ENCODE measurements at regions not wholly inside any gene's neighbourhood (a gene's known extent, or its start where the extent isn't known, plus 50 kb on each side); places are given as distances from the start of the nearest gene placed in this dataset.

DNA sequence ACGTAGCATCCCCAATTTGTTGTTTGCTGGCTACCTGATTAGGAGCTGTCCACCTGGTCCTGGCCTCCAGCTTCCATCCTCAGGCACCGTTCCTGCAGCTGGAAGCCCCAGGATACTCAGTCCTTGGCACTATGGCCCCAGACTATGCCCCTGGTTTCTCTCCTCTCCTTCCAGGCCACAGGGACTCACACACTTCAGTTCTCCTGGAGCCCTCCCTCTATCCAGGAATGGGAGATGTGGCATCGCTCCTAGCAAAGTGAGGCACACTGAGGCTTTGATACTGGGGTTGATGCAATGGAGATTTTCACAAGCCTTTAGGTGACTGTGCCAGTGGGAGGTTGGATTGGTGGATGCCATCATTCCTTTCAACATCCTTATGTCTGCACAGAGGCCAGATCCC is 142.8 kb upstream of the B3GAT1 start:
- H3K27ac Mint-ChIP-seq (ENCODE audit: unreplicated experiment), result no peak overlapping the region
- TF ChIP-seq, protein P1, sequence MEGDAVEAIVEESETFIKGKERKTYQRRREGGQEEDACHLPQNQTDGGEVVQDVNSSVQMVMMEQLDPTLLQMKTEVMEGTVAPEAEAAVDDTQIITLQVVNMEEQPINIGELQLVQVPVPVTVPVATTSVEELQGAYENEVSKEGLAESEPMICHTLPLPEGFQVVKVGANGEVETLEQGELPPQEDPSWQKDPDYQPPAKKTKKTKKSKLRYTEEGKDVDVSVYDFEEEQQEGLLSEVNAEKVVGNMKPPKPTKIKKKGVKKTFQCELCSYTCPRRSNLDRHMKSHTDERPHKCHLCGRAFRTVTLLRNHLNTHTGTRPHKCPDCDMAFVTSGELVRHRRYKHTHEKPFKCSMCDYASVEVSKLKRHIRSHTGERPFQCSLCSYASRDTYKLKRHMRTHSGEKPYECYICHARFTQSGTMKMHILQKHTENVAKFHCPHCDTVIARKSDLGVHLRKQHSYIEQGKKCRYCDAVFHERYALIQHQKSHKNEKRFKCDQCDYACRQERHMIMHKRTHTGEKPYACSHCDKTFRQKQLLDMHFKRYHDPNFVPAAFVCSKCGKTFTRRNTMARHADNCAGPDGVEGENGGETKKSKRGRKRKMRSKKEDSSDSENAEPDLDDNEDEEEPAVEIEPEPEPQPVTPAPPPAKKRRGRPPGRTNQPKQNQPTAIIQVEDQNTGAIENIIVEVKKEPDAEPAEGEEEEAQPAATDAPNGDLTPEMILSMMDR (IDR thresholded peaks at IDR 0.05; ENCODE audit: insufficient read depth, low read depth, low read length), result no peak
- TF ChIP-seq EZH2 (IDR thresholded peaks at IDR 0.05; ENCODE audit: insufficient read depth, low read length), result no peak
- Histone ChIP-seq H3K79me2 (ENCODE audit: insufficient read depth, low read length) (no peaks in the 10 kb centered on the region), H3K27ac (ENCODE audit: low read depth, low read length) (no peak overlapping the region), H3K27me3 (ENCODE audit: insufficient read depth, low read length) (no peaks in the 10 kb centered on the region), H3K36me3 (ENCODE audit: insufficient read depth, low read length) (no peaks in the 10 kb centered on the region), H3K9ac (ENCODE audit: low read length) (no peak overlapping the region), H3K4me3 (ENCODE audit: insufficient read depth, low read depth, low read length) (no peak overlapping the region), H3K4me2 (ENCODE audit: low read length) (no peak overlapping the region), H2AFZ (ENCODE audit: low read depth, low read length) (no peak overlapping the region), H3K4me1 (ENCODE audit: insufficient read depth, low read length) (no peaks in the 10 kb centered on the region), H4K20me1 (ENCODE audit: insufficient read depth, low read length) (no peaks in the 10 kb centered on the region), H3K9me3 (ENCODE audit: insufficient read depth, low read depth, low read length) (peaks cover 2% of the 10 kb centered on the region)
- FAIRE-seq (no peak), DNase-seq (ENCODE audit: low read depth) (no peak)
- H3K4me1 Mint-ChIP-seq (ENCODE audit: low read depth, unreplicated experiment), result peaks cover under 1% of the 10 kb centered on the region
- H3K36me3 Mint-ChIP-seq (ENCODE audit: low read depth, unreplicated experiment), result peaks cover 2% of the 10 kb centered on the region
- H3K4me3 Mint-ChIP-seq (ENCODE audit: unreplicated experiment), result no peak overlapping the region
- H3K27me3 Mint-ChIP-seq (ENCODE audit: low read depth, unreplicated experiment), result peaks cover 68% of the 10 kb centered on the region
- H3K9me3 Mint-ChIP-seq (ENCODE audit: unreplicated experiment), result peaks cover 7% of the 10 kb centered on the region

DNA sequence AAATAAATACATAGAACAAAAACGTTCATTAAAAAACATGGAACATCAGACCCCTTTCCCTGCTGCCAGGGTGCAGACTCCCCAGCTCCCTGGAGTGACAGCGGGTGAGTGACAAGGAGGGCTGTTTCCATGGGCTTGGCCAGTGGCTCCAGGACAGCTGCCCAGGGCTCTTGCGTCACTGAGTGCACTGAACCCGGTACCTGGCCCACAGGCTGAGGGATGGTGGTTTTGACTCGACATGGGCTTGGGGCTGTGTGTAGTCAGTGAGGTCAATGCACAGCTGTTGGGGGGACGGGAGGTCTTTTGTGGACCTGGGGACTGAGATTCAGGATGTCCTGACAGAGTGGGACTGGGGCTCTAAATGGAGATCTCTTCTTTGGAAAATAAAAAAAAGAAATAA is 142.1 kb upstream of the B3GAT1 start:
- no peak overlapping the region for H3K4me3 Mint-ChIP-seq (ENCODE audit: unreplicated experiment)
- FAIRE-seq (no peak), DNase-seq (ENCODE audit: low read depth) (no peak)
- H3K27me3 Mint-ChIP-seq (ENCODE audit: low read depth, unreplicated experiment), result peaks cover 68% of the 10 kb centered on the region
- Histone ChIP-seq H3K4me2 (ENCODE audit: low read length) (no peak overlapping the region), H2AFZ (ENCODE audit: low read depth, low read length) (no peak overlapping the region), H3K9me3 (ENCODE audit: insufficient read depth, low read depth, low read length) (peaks cover 2% of the 10 kb centered on the region), H3K79me2 (ENCODE audit: insufficient read depth, low read length) (no peaks in the 10 kb centered on the region), H3K36me3 (ENCODE audit: insufficient read depth, low read length) (no peaks in the 10 kb centered on the region), H3K27me3 (ENCODE audit: insufficient read depth, low read length) (no peaks in the 10 kb centered on the region), H3K9ac (ENCODE audit: low read length) (no peak overlapping the region), H3K4me1 (ENCODE audit: insufficient read depth, low read length) (no peaks in the 10 kb centered on the region), H3K4me3 (ENCODE audit: insufficient read depth, low read depth, low read length) (no peak overlapping the region), H4K20me1 (ENCODE audit: insufficient read depth, low read length) (no peaks in the 10 kb centered on the region), H3K27ac (ENCODE audit: low read depth, low read length) (no peak overlapping the region)
- peaks cover 4% of the 10 kb centered on the region for H3K36me3 Mint-ChIP-seq (ENCODE audit: low read depth, unreplicated experiment)
- H3K27ac Mint-ChIP-seq (ENCODE audit: unreplicated experiment), result no peak overlapping the region
- TF ChIP-seq EZH2 (IDR thresholded peaks at IDR 0.05; ENCODE audit: insufficient read depth, low read length), result no peak
- TF ChIP-seq, protein P1 (IDR thresholded peaks at IDR 0.05; ENCODE audit: insufficient read depth, low read depth, low read length), result no peak
- no peaks in the 10 kb centered on the region for H3K4me1 Mint-ChIP-seq (ENCODE audit: low read depth, unreplicated experiment)
- H3K9me3 Mint-ChIP-seq (ENCODE audit: unreplicated experiment), result peaks cover 10% of the 10 kb centered on the region

DNA sequence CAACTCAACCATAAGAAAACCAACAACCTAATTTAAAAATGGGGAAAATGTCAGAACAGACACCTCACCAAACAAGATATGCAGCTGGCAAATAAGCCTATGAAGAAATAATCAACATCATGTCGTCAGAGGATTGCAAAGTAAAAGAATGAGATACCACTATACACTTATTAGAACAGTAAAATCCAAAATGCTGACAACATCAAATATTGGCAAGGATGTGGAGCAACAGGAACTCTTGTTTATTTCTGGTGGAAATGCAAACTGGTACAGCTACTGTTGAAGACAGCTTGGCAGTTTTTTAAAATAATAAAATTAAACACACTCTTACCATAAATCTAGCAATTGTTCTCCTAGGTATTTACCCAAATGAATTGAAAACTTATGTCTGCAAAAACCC is 140.7 kb upstream of the B3GAT1 start:
- no peaks in the 10 kb centered on the region for H3K36me3 ChIP-seq (ENCODE audit: insufficient read depth, low read length)
- H3K4me3 ChIP-seq (ENCODE audit: insufficient read depth, low read depth, low read length), result no peak overlapping the region
- H3K4me2 ChIP-seq (ENCODE audit: low read length), result no peak overlapping the region
- peaks cover 10% of the 10 kb centered on the region for H3K9me3 Mint-ChIP-seq (ENCODE audit: unreplicated experiment)
- H3K27me3 Mint-ChIP-seq (ENCODE audit: low read depth, unreplicated experiment), result peaks cover 57% of the 10 kb centered on the region
- DNase-seq (ENCODE audit: low read depth) (no peak), FAIRE-seq (no peak)
- H3K4me3 Mint-ChIP-seq (ENCODE audit: unreplicated experiment), result no peak overlapping the region
- no peaks in the 10 kb centered on the region for H3K27me3 ChIP-seq (ENCODE audit: insufficient read depth, low read length)
- H3K27ac Mint-ChIP-seq (ENCODE audit: unreplicated experiment), result no peak overlapping the region
- peaks cover 2% of the 10 kb centered on the region for H3K9me3 ChIP-seq (ENCODE audit: insufficient read depth, low read depth, low read length)
- H3K4me1 Mint-ChIP-seq (ENCODE audit: low read depth, unreplicated experiment), result no peaks in the 10 kb centered on the region
- peaks cover 4% of the 10 kb centered on the region for H3K36me3 Mint-ChIP-seq (ENCODE audit: low read depth, unreplicated experiment)
- no peaks in the 10 kb centered on the region for H4K20me1 ChIP-seq (ENCODE audit: insufficient read depth, low read length)
- TF ChIP-seq, protein P1 (IDR thresholded peaks at IDR 0.05; ENCODE audit: insufficient read depth, low read depth, low read length), result no peak
- no peak for TF ChIP-seq EZH2 (IDR thresholded peaks at IDR 0.05; ENCODE audit: insufficient read depth, low read length)
- no peaks in the 10 kb centered on the region for H3K79me2 ChIP-seq (ENCODE audit: insufficient read depth, low read length)
- H2AFZ ChIP-seq (ENCODE audit: low read depth, low read length), result no peak overlapping the region
- H3K4me1 ChIP-seq (ENCODE audit: insufficient read depth, low read length), result no peaks in the 10 kb centered on the region
- H3K9ac ChIP-seq (ENCODE audit: low read length), result no peak overlapping the region
- H3K27ac ChIP-seq (ENCODE audit: low read depth, low read length), result no peak overlapping the region

All from astrocyte (in vitro differentiated cells and primary cell).